ENCODE measurements at regions not wholly inside any gene's neighbourhood (a gene's known extent, or its start where the extent isn't known, plus 50 kb on each side); places are given as distances from the start of the nearest gene placed in this dataset.
"Not testable (repeated sequence)": the region's sequence is repeated elsewhere in the genome, so short reads cannot be mapped to it uniquely, and the experiment has no call there.

DNA sequence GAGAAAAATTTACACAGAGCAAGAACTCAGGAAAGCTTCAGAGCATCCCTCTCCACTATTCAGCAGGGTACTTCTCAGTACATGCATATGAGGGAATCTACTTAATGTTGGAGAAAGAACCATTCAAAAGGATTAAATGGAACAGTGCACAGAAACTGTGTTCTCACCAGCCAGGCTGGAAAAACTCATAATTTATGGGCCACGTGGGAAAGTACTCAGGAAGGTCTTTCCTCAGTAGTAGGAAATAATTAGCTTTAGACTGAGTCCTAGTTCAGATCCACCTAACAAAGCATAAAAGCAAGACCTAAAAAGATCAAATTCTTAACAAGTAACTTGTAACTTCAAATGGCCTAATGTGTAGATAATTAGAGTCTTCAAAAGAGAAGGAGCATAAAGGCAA lies 134.0 kb downstream of the FAM76B start:
- DNase-seq (ENCODE audit: extremely low read depth in 1 of 11, low read depth in 9 of 11, low spot score in 4 of 11), result peak in 1 of 11 donors; percentile 50

DNA sequence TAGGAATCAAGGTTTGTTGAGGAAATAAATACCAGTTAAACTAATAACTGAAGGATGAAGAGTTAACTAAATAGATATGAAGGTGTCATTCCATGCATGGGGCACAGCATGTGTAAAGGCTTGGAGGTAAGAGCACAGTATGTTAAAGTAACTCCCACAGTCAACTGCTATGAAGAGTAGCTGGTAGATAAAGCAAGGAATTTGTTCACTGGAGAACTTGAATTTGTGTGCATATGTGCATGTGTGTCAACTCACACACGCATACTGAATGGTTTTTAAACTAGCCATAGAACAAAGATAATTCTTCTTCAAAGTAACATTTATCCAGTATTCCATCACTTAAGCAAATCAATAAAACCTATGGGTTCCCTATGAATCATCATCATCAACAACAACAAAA lies 135.9 kb downstream of the FAM76B start:
- no peak for DNase-seq (ENCODE audit: extremely low read depth in 1 of 11, low read depth in 9 of 11, low spot score in 4 of 11)

DNA sequence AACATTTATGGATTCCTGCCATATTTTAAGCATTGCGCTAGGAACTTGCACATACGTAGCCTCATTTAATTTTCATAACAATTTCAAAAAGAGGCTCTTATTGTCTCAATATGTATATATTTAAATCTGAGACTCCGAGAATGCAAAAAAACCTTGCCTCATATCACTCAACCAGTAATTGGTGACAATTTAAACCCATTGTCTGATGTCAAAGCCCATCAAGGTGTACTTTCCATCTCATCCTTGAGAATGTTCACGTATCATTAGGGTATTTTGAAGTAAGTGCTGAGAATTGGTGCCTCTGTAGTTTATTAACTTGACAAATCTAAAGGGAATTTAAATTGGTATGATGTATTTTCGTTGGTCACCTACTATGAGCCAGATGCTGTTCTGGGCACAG lies 136.5 kb downstream of the FAM76B start:
- no peak for DNase-seq (ENCODE audit: extremely low read depth in 1 of 11, low read depth in 9 of 11, low spot score in 4 of 11)

DNA sequence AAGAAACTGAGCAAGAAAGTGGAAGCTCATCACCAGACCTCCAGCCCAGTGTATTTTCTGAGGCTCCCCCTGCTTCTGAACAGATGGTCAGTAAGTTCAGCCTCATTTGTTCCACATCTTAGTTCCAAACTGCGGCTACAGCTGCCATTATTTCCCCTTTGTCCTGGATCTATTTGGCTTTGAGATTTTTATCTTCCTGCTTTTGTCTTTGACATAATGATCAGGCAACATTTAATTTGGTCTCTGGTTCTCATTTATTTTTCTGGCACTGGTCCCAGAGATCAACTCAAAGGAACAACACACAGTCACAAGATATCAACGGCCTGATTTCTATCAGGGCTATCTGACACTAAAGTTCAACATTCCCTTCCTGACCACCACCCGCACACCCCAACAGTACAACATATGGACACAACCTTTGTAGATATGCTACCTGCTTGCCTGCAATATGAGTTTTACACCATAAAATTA lies 137.5 kb downstream of the FAM76B start:
- no peak for DNase-seq (ENCODE audit: extremely low read depth in 1 of 11, low read depth in 9 of 11, low spot score in 4 of 11)

DNA sequence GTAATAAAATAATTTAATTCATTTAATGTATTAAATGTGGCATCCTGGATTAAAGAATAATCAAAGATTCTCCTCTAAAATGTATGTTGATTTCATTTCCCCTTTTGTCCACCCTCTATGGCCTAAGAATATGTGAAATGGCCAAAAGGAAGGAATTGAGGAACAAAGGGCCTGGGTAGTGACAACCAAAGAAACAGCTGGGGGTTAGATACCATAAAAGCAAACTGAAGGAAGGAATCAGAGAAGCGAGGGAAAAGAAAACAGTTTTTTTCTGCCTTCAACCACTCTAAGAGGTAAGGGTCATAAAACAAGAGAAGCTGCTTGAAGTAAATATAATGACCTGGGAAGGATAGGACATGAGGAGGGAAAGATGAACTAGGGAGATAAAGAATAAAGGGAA lies 139.3 kb downstream of the FAM76B start:
- DNase-seq (ENCODE audit: extremely low read depth in 1 of 11, low read depth in 9 of 11, low spot score in 4 of 11), result no peak

DNA sequence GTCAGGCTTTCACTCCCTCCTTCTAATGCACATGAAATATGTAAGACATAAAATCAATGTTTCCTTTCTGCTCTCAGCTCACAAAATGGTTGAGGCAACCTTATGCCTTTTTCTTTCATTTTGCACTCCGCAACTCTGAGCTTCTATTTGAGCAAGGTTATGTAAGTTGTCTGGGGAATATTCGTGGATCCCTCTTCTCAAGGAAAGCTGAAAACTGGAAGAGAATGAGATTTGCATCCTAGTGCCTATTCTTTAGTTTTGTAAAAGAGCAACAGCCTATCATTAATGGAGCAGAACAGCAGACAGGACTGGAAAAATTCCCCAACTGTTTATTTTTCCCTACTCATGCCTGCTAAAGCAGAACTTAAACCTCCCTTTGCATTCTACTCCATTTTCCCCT lies 141.7 kb downstream of the FAM76B start:
- DNase-seq (ENCODE audit: extremely low read depth in 1 of 11, low read depth in 9 of 11, low spot score in 4 of 11), result peak in 1 of 11 donors; percentile 61

DNA sequence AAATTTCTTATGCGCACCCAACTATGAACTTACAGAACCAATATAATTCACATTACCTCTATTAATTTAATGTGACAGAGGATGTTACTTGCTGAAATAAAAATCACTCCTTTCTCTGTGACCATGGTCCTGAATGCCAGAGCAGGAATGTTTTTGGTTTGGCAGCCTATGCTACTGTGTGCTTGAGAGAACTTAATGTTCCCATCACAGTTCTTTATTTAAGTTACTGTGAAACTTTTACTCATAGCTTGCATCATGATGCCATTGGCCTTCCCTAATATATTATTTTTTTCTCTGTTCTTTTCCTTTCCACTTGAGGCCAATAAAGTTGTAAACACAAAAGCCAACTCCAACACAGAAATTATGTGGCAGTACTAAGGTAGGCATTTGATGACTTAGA lies 142.2 kb downstream of the FAM76B start:
- no peak for DNase-seq (ENCODE audit: extremely low read depth in 1 of 11, low read depth in 9 of 11, low spot score in 4 of 11)

DNA sequence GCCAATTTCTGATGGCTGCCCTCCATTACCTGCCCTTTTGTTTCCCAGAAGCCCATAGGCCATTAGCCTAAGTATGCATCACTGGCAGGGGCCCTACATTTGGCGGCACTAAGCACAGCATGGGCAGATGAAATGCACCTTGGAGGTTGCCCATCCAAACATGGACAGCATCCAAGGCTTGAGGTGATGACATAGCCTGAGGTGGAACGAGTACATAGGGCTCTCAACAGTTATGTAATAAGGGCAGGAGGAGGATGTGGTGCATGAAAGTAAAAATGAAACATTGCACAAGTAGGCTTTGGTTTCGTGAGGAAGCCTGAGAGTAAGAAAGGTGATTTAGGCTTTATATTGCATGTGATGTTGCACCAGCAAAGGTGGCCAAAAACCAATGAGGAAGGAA lies 148.1 kb downstream of the FAM76B start:
- no peak for DNase-seq (ENCODE audit: extremely low read depth in 1 of 11, low read depth in 9 of 11, low spot score in 4 of 11)

DNA sequence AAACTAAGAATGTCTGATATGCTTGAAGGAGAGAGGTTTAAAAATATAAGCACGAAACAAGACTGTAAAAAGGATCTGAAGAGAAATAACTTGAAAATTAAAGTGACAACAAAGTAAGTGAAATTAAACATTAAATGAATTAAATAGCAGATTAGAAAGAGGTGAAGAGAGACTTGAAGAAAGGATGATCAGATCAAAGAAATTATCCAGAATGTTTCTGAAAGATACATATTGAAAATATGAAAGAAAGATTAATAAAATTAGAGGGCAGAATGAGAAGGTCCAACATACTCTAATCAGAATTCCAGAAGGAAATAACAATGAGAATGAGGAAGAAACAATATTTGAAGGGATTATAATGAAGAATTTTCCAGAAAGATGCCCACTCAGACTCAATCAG lies 151.1 kb downstream of the FAM76B start:
- no peak for DNase-seq (ENCODE audit: extremely low read depth in 1 of 11, low read depth in 9 of 11, low spot score in 4 of 11)

DNA sequence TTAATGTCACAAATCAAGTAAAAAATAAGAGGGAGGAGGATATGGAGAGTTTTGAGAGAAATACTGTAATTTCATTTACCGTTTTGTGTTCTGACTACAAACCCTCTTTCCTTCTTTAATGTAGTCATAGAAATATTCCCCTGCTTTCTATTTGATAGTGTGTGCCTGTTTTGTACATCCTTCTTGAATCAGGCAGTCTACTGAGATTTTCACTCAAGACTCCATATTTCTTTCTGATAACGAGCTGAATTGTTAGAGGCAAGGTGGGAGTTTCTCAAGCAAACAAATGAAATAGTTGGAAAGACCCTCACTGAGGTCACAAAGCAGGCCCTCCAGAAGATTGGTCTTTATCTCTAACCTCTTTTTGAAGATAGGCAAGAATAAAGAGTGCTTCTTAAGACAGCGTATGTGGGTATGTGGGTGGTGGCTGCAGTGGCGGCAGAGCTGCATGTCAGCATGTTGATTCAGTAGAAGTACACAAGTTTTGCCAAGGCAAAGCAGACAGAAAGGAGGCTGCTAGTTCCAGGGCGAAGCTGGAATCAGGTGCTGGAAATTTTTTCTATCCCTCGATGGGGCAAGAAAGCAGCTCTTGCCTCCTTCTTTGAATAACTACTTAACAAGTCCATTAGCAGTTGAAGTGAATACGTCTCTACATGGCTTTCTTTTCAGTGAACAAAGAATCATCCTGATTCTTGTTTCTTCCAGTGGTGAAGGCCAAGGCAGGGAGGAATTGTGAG lies 164.2 kb downstream of the FAM76B start:
- DNase-seq (ENCODE audit: extremely low read depth in 1 of 11, low read depth in 9 of 11, low spot score in 4 of 11), result no peak

DNA sequence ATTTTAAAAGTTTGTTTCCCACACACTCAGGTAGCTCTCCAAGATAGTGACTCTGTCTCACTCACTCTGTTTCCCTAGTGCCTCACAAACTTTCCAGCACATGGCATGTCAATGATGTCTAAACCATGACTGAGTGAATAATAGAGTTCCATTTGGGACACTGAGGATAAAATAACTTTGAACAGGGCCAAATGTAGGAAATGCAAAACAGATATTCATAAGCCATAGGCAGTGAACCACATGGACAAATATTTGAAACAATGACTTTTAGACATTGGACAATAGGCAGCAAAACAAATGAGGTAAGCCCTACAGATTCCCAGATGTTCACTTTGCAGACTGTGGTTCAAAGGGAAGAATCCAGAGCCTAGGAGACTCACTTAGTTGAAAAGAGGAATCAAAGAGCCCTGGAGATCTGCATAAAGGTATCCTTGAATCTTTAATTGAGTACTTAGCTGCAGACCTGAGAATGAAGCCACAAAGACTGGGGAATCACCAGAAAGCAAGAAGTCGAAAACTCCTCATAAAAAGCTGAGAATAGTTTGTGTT lies 173.3 kb downstream of the FAM76B start:
- no peak for DNase-seq (ENCODE audit: extremely low read depth in 1 of 11, low read depth in 9 of 11, low spot score in 4 of 11)

DNA sequence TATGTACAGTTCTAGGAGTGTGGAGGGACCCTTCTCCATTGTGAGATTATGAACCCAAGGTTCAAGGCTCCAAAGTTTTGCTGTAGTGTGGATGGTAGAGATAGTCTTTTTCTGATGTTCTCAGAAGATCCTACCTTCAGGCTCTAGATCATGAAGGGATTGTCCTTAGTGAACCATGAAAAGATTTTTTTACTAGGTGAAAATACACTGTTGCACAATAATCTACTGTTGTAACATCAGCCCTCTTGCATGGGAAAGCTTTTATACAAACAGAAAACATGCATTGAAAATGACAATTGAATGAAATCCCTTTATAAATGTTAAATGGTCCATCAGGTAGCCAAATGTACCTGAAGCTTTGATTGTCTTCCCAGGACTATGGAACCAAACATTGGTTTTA lies 177.8 kb downstream of the FAM76B start:
- no peak for DNase-seq (ENCODE audit: extremely low read depth in 1 of 11, low read depth in 9 of 11, low spot score in 4 of 11)

DNA sequence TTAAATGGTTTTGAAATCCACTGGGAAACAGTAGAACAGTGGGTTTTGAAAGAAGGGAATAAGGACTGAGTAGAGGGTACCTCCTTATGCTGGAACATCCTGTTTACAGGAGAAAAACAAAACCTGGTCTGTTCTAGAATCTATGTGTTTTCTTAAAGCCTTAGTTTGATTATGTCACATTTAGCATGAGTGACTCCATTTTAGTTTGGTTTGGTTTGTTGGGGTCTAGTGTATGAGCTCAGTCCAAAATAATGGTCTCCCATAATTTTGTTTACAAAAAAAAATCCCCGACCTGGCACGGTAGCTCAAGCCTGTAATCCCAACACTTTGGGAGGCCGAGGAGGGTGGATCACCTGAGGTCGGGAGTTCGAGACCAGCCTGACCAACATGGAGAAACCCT lies 179.4 kb downstream of the FAM76B start:
- DNase-seq (ENCODE audit: extremely low read depth in 1 of 11, low read depth in 9 of 11, low spot score in 4 of 11), result not testable (repeated sequence)

DNA sequence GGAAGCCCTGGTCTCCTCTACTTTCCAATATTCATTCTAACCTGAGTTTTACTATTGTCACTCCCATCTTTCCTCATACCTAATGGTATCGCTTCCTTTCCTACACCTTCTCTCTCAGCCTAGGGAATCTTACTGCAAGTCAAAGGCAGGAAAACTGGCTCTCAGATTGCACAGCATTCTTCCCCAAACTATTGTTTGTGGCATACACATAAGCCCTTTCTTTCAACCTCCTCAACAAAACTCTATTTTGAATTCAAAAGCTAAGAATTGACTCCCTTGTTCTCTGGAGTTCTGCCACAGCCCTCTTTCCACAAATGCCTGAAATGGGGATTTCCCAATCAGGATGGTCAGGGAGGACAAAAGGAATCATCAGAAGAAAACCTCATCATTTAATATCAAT lies 181.5 kb downstream of the FAM76B start:
- DNase-seq (ENCODE audit: extremely low read depth in 1 of 11, low read depth in 9 of 11, low spot score in 4 of 11), result no peak

DNA sequence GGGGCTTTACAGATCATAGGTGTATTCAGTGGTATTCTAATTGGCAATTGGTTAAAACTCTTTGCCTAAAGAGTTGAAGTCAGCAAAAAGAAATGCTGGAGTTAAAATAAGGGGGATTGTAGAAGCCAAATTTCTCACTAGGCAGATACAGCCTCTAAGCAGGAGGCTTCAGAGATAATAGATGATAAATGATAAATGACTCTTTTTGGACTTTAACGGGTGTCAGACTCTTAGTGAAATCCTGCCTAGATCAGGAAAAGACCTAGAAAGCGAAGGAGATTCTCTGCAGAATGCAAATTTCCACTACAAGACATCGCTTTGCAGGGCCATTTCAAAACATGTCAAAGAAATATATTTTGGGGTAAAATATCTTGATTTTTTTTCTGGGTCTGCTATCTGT lies 182.8 kb downstream of the FAM76B start:
- no peak for DNase-seq (ENCODE audit: extremely low read depth in 1 of 11, low read depth in 9 of 11, low spot score in 4 of 11)

DNA sequence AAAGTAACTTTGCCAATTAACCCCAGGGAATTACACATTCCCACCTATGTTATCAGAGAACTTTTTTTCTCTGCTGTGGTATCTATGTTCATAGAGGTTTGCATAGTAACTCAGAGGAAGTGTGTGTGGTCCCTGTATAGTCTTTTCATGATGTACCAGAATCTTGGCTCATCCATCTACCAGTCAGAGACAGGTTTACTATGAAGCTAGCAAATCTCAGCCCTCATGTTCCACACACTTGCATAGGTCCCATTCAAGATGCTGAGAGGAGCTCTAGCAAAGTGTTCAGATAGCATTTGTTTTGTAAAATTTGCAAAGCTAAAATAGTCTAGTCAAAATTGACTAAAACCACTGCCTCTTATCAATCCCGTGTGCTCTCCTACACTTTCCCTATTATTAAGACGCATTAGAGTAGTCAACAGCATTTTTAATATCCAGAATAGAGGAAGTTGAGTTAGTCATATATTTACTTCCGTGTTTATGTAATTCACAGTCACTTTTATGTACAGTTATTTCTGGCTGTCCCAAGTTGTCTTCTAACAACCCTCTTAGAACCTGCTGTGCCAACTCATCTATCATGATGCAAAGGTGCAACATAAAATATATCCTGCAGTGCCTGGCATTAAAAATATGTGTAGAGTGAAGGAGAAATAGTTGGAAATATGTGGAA lies 184.2 kb downstream of the FAM76B start:
- no peak for DNase-seq (ENCODE audit: extremely low read depth in 1 of 11, low read depth in 9 of 11, low spot score in 4 of 11)

DNA sequence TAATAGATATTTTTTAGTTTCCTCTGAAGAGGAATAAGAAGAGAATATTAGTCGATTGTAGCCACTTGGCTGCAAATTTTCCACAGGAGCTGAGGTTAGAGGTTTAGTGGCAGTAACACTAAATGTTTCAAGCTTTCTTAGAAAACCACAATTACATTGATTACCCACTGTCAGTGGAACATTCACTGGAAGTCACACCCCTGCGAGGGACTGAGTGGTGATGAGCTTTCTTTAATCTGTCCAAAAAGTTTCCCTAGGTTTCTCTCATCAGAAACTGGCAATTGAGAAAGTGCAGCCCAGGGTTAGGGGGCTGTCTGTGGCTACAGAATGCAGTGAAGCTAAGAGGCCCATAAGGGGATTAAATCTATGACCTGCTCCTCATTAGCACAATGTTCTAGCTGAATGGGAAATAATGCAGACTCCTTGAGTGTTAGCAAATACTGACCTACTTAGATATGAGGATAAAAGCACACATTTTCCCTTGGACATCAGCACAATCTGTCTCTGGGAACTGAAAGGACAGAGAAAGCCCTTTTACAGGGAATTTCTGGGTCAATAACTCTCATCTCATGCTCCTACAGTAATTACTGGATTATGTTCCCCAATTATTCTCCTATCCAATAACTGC lies 189.5 kb downstream of the FAM76B start:
- DNase-seq (ENCODE audit: extremely low read depth in 1 of 11, low read depth in 9 of 11, low spot score in 4 of 11), result no peak

DNA sequence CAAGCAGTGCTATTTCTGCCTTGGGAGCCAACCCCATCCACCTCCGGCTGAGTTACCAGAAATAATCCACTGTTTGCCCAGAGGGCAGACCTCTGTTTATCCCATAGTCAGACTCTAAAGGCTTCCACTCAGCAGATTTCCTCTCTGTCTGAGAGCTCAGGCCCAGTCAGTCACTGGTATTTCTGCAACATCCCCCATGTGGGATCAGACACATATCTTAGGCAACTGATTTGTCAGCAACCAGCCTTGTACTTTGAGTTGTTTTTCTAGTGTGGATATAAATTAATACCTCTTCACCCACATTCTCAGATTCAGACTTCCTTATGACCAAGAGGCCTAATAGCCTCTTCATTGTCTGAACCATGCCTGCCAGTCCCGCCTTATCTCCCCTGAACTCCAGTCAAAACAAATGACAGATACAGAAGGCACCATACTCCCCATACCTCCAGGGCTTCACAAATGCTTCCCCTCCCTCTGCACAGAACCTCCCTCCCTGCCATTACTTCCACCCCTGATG lies 193.6 kb downstream of the FAM76B start:
- DNase-seq (ENCODE audit: extremely low read depth in 1 of 11, low read depth in 9 of 11, low spot score in 4 of 11), result no peak

DNA sequence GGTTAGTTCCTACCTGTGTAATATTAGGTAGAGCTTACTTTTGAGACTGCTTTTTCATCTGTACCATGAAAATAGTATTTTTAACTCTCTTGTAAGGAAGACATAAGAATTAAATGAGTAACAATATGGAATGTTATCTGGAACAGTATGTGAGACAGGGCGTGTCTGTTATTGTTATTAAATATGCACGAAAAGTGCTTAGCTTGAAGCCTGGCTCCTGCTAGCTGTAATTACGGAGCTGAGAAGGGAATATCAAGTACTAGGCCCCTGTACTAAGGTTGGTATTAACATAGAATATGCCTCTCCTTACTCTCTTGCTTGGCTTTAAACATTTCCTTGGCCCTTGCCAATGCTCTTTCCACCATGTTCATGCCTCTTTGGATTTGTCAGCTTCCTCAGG lies 194.0 kb downstream of the FAM76B start:
- DNase-seq (ENCODE audit: extremely low read depth in 1 of 11, low read depth in 9 of 11, low spot score in 4 of 11), result no peak

DNA sequence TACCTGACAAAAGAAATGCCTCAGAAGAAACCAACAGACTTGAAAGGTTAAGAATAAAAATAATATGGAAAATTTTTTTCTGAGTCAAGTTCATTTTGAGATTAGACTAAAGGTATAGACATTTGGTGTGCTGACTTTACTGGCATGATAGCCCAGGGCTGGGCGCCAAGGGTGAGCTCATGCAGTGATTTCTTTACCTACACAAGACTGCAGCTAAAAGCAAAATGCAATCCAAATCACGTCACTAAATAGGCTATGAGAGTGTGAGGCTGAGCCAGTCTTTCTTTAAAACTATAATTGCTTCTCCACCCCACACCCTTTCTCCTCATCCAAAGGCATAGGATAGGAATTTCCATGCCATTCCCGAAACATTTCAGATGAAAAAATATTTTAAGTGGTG lies 196.5 kb downstream of the FAM76B start:
- DNase-seq (ENCODE audit: extremely low read depth in 1 of 11, low read depth in 9 of 11, low spot score in 4 of 11), result no peak

All from renal cortex interstitium (tissue), 11 donors.